ENCODE measurements at regions not wholly inside any gene's neighbourhood (a gene's known extent, or its start where the extent isn't known, plus 50 kb on each side); places are given as distances from the start of the nearest gene placed in this dataset.
A peak's percentile ranks its signal among the peaks of the same experiment; 100 is the strongest.

GRCh38 chr7:107233-107632 is 85.1 kb upstream of the FAM20C start:
- Histone ChIP-seq H3K9me3 (ENCODE audit: control insufficient read depth, insufficient read depth, low read length) (peaks cover 2% of the 10 kb centered on the region; the same call in 1 of the 2 replicates), H2AFZ (replicated peaks; ENCODE audit: low read length, poor library complexity) (no peak overlapping the region), H3K27ac (ENCODE audit: insufficient read depth, low read length) (no peak overlapping the region), H3K27me3 (ENCODE audit: control insufficient read depth, insufficient read depth, low read length) (no peaks in the 10 kb centered on the region), H3K4me1 (ENCODE audit: control insufficient read depth, insufficient read depth, low read length) (no peaks in the 10 kb centered on the region; the same call in 1 of the 2 replicates), H3K79me1 (ENCODE audit: low read depth in 1 of 2, low read length in 2 of 2) (no peaks in the 10 kb centered on the region), H4K5ac (ENCODE audit: low read depth, low read length) (no peak overlapping the region), H4K20me1 (ENCODE audit: insufficient read depth, low read length) (no peaks in the 10 kb centered on the region), H2BK120ac (ENCODE audit: low read depth, low read length) (peak overlapping the region; percentile 47; the same call in 1 of the 2 replicates), H3K4me3 (ENCODE audit: insufficient read depth, low read depth, low read length) (no peak overlapping the region), H3K36me3 (ENCODE audit: control insufficient read depth, insufficient read depth, low read length) (no peaks in the 10 kb centered on the region), H2BK15ac (ENCODE audit: low read depth, low read length) (no peak overlapping the region; the same call in 2 of the 3 replicates), H3K9me1 (ENCODE audit: insufficient read depth, low read length) (peaks cover 11% of the 10 kb centered on the region), H3K4ac (ENCODE audit: low read depth, low read length) (no peak overlapping the region), H2BK5ac (ENCODE audit: low read depth, low read length, poor library complexity, severe bottlenecking) (no peak overlapping the region), H2BK20ac (ENCODE audit: low read depth, low read length) (no peak overlapping the region), H3K23ac (ENCODE audit: low read depth, low read length) (no peak overlapping the region; the same call in 1 of the 2 replicates), H3K18ac (ENCODE audit: low read depth, low read length) (no peak overlapping the region), H3K14ac (replicated peaks; ENCODE audit: low read depth, low read length) (peak overlapping the region; percentile 21; the same call in 1 of the 2 replicates), H2AK5ac (ENCODE audit: low read depth, low read length) (peak overlapping the region; percentile 18; the same call in 1 of the 2 replicates), H4K91ac (ENCODE audit: insufficient read depth, low read depth, low read length) (no peak overlapping the region), H3K4me2 (ENCODE audit: low read depth, low read length) (no peak overlapping the region), H3K56ac (ENCODE audit: extremely low read depth, insufficient read depth, low read length) (no peak overlapping the region), H4K8ac (ENCODE audit: low read depth in 2 of 2, low read length in 2 of 2) (no peak overlapping the region), H3K9ac (ENCODE audit: low read depth, low read length) (no peak overlapping the region), H2AK9ac (replicated peaks; ENCODE audit: low read depth, low read length, poor library complexity) (no peak overlapping the region)
- dilution Hi-C loops (cut with HindIII; ENCODE audit: low sequenced_read_pairs, unreplicated experiment), result no loop called here
- 60% methylated on average over 1 of the region's 4 CpGs; no CpG with 5 or more reads in 1 of the 2 experiments for WGBS, 2 experiments (ENCODE audit: extremely low coverage in 2 of 2, insufficient read length in 1 of 2)
- POLR2A ChIA-PET (ENCODE audit: unreplicated experiment), result no interaction called here
- in situ Hi-C loops (cut with MboI; ENCODE audit: low sequenced_read_pairs), result no loop called here
- CTCF ChIA-PET, result no interaction called here
- DNase-seq, result no peak
- ATAC-seq (ENCODE audit: low read depth), result no peak
- TF ChIP-seq SMC3 (IDR thresholded peaks at IDR 0.05; ENCODE audit: low read depth, low read length), result no peak
- TF ChIP-seq CTCF (conservative IDR thresholded peaks at IDR 0.05; ENCODE audit: low read depth, low read length), result no peak
- TF ChIP-seq USF2 (IDR thresholded peaks at IDR 0.05; ENCODE audit: low read depth, low read length), result no peak
- no peak for TF ChIP-seq MXI1 (IDR thresholded peaks at IDR 0.05; ENCODE audit: borderline replicate concordance, low read depth, low read length)
- TF ChIP-seq MAZ (IDR thresholded peaks at IDR 0.05; ENCODE audit: borderline replicate concordance, low read depth, low read length), result no peak
- TF ChIP-seq RAD21 (IDR thresholded peaks at IDR 0.05; ENCODE audit: low read length), result no peak
- no peak for TF ChIP-seq FOS (IDR thresholded peaks at IDR 0.05; ENCODE audit: low read depth, low read length)
- TF ChIP-seq RFX5 (IDR thresholded peaks at IDR 0.05; ENCODE audit: low read depth, low read length), result no peak
- TF ChIP-seq, protein P1, sequence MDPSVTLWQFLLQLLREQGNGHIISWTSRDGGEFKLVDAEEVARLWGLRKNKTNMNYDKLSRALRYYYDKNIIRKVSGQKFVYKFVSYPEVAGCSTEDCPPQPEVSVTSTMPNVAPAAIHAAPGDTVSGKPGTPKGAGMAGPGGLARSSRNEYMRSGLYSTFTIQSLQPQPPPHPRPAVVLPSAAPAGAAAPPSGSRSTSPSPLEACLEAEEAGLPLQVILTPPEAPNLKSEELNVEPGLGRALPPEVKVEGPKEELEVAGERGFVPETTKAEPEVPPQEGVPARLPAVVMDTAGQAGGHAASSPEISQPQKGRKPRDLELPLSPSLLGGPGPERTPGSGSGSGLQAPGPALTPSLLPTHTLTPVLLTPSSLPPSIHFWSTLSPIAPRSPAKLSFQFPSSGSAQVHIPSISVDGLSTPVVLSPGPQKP (IDR thresholded peaks at IDR 0.05; ENCODE audit: borderline replicate concordance, low read depth, low read length), result no peak
- no peak for TF ChIP-seq NFE2L2 (IDR thresholded peaks at IDR 0.05; ENCODE audit: low read depth, low read length)
- no peak for TF ChIP-seq CHD1 (IDR thresholded peaks at IDR 0.05; ENCODE audit: low read depth, low read length)
- TF ChIP-seq RCOR1 (IDR thresholded peaks at IDR 0.05; ENCODE audit: insufficient replicate concordance, low read length), result no peak
- TF ChIP-seq MAFK (IDR thresholded peaks at IDR 0.05; ENCODE audit: low read depth, low read length), result no peak
- intact Hi-C loops (cut with micrococcal nuclease), result no loop called here
- no TSS peak for BruUV-seq (replicated peaks)

Data from IMR-90 (cell line).